ENCODE measurements at regions not wholly inside any gene's neighbourhood (a gene's known extent, or its start where the extent isn't known, plus 50 kb on each side); places are given as distances from the start of the nearest gene placed in this dataset.

DNA sequence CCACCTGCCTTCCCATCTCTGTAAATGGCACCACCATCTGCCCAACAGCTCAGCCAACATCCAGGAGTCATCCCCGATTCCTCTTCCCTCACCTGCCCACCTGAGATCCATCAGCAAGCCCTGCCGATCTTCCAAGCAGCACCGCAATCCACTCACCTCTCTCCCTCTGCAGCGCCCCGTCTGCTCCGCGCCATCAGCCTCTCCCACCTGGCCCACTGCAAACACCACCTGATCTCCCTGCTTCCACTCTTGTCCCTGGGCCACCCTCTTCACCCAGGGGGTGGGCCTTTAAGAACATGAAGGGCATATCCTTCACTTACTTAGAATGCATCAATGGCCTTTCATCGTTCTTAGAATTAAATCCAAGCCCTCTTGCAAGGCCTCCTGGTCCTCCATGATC is 457.3 kb upstream of the SULF2 start:
- no peak for TF ChIP-seq EZH2 (IDR thresholded peaks at IDR 0.05; ENCODE audit: low read depth)
- TF ChIP-seq, protein P1, sequence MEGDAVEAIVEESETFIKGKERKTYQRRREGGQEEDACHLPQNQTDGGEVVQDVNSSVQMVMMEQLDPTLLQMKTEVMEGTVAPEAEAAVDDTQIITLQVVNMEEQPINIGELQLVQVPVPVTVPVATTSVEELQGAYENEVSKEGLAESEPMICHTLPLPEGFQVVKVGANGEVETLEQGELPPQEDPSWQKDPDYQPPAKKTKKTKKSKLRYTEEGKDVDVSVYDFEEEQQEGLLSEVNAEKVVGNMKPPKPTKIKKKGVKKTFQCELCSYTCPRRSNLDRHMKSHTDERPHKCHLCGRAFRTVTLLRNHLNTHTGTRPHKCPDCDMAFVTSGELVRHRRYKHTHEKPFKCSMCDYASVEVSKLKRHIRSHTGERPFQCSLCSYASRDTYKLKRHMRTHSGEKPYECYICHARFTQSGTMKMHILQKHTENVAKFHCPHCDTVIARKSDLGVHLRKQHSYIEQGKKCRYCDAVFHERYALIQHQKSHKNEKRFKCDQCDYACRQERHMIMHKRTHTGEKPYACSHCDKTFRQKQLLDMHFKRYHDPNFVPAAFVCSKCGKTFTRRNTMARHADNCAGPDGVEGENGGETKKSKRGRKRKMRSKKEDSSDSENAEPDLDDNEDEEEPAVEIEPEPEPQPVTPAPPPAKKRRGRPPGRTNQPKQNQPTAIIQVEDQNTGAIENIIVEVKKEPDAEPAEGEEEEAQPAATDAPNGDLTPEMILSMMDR (conservative IDR thresholded peaks at IDR 0.05), result no peak
- no peak overlapping the region for H3K4me3 ChIP-seq
- no peaks in the 10 kb centered on the region for H3K27me3 ChIP-seq (ENCODE audit: insufficient read depth, low read depth)
- no peaks in the 10 kb centered on the region for H3K79me2 ChIP-seq (ENCODE audit: low read depth)
- no peaks in the 10 kb centered on the region for H3K36me3 ChIP-seq (ENCODE audit: low read depth)
- H4K20me1 ChIP-seq (ENCODE audit: insufficient read depth), result no peaks in the 10 kb centered on the region
- peaks cover 16% of the 10 kb centered on the region for H3K4me1 ChIP-seq (replicated peaks; ENCODE audit: insufficient read depth)
- ChIA-PET POLR2A (ENCODE audit: unreplicated experiment) (interaction anchor here (0.6 kb wide), 1 partner anchor 13 kb away, joined by 5 read pairs; no protein-coding TSS in a partner anchor), CTCF (no interaction called here)
- intact Hi-C loops (cut with micrococcal nuclease; ENCODE audit: unreplicated experiment), result no loop called here
- no peaks in the 10 kb centered on the region; the same call in 1 of the 2 replicates for H3K9me3 ChIP-seq (ENCODE audit: insufficient read depth, low read depth)
- no peaks in the 10 kb centered on the region for H3K9me2 ChIP-seq (ENCODE audit: insufficient read depth)
- BruUV-seq (replicated peaks), result no TSS peak
- DNase-seq, result no peak
- no peak overlapping the region for H3K4me2 ChIP-seq
- no peak overlapping the region for H2AFZ ChIP-seq
- H3K27ac ChIP-seq, result no peak overlapping the region
- peaks cover 4% of the 10 kb centered on the region; the same call in 1 of the 2 replicates for H3F3A ChIP-seq (ENCODE audit: insufficient read depth, low read depth)

DNA sequence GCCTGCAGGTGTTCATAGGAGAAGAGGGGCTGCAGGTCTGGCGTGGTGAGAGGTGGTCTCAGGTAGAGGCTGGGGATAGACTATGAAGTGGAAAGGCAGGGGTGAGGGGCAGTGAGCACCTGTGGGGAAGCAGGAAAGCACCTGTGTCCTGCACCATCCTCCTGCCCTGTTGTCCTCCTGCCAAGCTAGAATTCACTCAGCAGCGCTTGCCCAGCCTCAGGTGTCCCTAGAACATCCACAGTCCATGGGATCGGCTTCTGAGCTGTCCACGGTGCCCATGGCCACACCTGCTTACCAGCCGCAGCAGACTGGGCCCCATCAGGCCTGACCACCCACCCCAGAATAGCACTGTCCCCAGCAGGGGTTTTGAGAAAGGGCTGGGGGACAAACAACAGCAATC is 456.2 kb upstream of the SULF2 start:
- Histone ChIP-seq H4K20me1 (ENCODE audit: insufficient read depth) (no peaks in the 10 kb centered on the region), H3F3A (ENCODE audit: insufficient read depth, low read depth) (peaks cover 4% of the 10 kb centered on the region; the same call in 1 of the 2 replicates), H3K79me2 (ENCODE audit: low read depth) (no peaks in the 10 kb centered on the region), H3K9me3 (ENCODE audit: insufficient read depth, low read depth) (no peaks in the 10 kb centered on the region; the same call in 1 of the 2 replicates), H3K4me3 (no peak overlapping the region), H3K4me1 (replicated peaks; ENCODE audit: insufficient read depth) (peaks cover 16% of the 10 kb centered on the region), H2AFZ (no peak overlapping the region), H3K36me3 (ENCODE audit: low read depth) (no peaks in the 10 kb centered on the region), H3K27me3 (ENCODE audit: insufficient read depth, low read depth) (no peaks in the 10 kb centered on the region), H3K27ac (no peak overlapping the region), H3K4me2 (no peak overlapping the region), H3K9me2 (ENCODE audit: insufficient read depth) (no peaks in the 10 kb centered on the region)
- TF ChIP-seq, protein P1 (conservative IDR thresholded peaks at IDR 0.05), result no peak
- no peak for TF ChIP-seq EZH2 (IDR thresholded peaks at IDR 0.05; ENCODE audit: low read depth)
- DNase-seq, result no peak
- BruUV-seq (replicated peaks), result no TSS peak
- ChIA-PET CTCF (interaction anchor here (0.6 kb wide), 1 partner anchor 562 kb away, joined by 5 read pairs; no protein-coding TSS in a partner anchor), POLR2A (ENCODE audit: unreplicated experiment) (no interaction called here)
- intact Hi-C loops (cut with micrococcal nuclease; ENCODE audit: unreplicated experiment), result no loop called here

GRCh38 chr20:48238781-48239180 is 453.5 kb upstream of the SULF2 start:
- ChIA-PET POLR2A (ENCODE audit: unreplicated experiment) (no interaction called here), CTCF (interaction anchor here (0.6 to 0.7 kb wide), 2 partner anchors 431 to 512 kb away, joined by 3 to 17 read pairs; no protein-coding TSS in a partner anchor)
- Histone ChIP-seq H3K36me3 (ENCODE audit: low read depth) (no peaks in the 10 kb centered on the region), H3K27me3 (ENCODE audit: insufficient read depth, low read depth) (no peaks in the 10 kb centered on the region), H3K4me1 (replicated peaks; ENCODE audit: insufficient read depth) (peaks cover 16% of the 10 kb centered on the region), H3K4me2 (0 out of 2 replicates have a peak overlapping the region, but pooled peaks have one; percentile 3), H3K4me3 (no peak overlapping the region), H3K79me2 (ENCODE audit: low read depth) (no peaks in the 10 kb centered on the region), H3F3A (ENCODE audit: insufficient read depth, low read depth) (peaks cover 4% of the 10 kb centered on the region; the same call in 1 of the 2 replicates), H2AFZ (no peak overlapping the region), H3K9me3 (ENCODE audit: insufficient read depth, low read depth) (no peaks in the 10 kb centered on the region; the same call in 1 of the 2 replicates), H3K27ac (peak overlapping the region; percentile 34), H4K20me1 (ENCODE audit: insufficient read depth) (no peaks in the 10 kb centered on the region), H3K9me2 (ENCODE audit: insufficient read depth) (no peaks in the 10 kb centered on the region)
- no peak for DNase-seq
- BruUV-seq (replicated peaks), result no TSS peak
- intact Hi-C loops (cut with micrococcal nuclease; ENCODE audit: unreplicated experiment), result no loop called here
- TF ChIP-seq, protein P1 (conservative IDR thresholded peaks at IDR 0.05), result no peak
- TF ChIP-seq EZH2 (IDR thresholded peaks at IDR 0.05; ENCODE audit: low read depth), result no peak
